GM19397 (cell line): ENCODE measurements at regions not wholly inside any gene's neighbourhood (a gene's known extent, or its start where the extent isn't known, plus 50 kb on each side); places are given as distances from the start of the nearest gene placed in this dataset.
"Not testable (repeated sequence)": the region's sequence is repeated elsewhere in the genome, so short reads cannot be mapped to it uniquely, and the experiment has no call there.

ENCODE experiments used
- ATAC-seq: cut with Tn5 transposase; IDR thresholded peaks from one replicate; pipeline ENCODE4 v1.9.1; 2021; ENCODE audit warnings: mild to moderate bottlenecking, moderate library complexity; ENCODE audit not compliant: unreplicated experiment

GRCh38 chr12:61923152-61923551 is 337.1 kb upstream of the USP15 start:
- no peak for ATAC-seq

- no peak for ATAC-seq
Measured at GRCh38 chr12:61934564-61934963, 325.6 kb upstream of the USP15 start.

- ATAC-seq = no peak
Measured at GRCh38 chr12:61939977-61940376, 320.2 kb upstream of the USP15 start.

- no peak for ATAC-seq
Measured at GRCh38 chr12:61956545-61956944, 303.7 kb upstream of the USP15 start.

DNA sequence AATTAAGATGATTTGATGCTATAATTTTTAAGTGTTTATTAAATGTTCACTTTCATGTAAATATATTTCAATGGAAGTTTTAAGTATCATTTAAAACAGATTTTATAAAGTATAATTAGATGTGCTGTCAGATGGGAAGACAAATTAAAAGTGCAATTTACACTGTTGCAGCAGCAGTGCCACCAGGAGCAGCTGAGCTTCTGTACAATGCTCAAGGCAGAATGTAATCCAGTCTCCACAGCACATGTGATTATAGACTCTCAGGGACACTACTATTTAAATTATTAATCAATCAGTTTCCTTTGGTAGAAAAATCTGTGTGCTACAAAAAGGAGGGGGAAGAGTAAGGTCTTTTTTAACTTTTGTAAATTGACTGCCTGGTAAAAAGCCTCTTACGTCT is 285.7 kb upstream of the USP15 start:
- ATAC-seq = no peak

DNA sequence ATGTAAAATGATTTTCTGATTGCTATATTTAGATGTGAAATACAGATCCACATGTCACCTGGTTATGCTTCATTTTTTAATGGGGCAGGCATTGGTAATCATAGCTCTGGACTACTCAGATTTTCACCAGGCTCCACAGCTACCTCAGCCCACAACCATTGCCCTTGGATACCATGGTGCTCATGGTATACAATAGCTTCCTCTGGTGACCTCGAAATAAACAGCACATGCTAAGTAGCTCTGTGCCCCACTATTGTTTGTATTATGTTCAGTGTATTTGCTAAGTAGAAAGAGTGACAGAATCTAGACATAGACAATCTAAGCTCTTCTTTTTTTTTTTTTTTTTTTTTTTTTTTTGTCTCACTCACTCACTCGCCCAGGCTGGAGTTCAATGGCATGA is 274.4 kb upstream of the USP15 start:
- ATAC-seq = no peak

DNA sequence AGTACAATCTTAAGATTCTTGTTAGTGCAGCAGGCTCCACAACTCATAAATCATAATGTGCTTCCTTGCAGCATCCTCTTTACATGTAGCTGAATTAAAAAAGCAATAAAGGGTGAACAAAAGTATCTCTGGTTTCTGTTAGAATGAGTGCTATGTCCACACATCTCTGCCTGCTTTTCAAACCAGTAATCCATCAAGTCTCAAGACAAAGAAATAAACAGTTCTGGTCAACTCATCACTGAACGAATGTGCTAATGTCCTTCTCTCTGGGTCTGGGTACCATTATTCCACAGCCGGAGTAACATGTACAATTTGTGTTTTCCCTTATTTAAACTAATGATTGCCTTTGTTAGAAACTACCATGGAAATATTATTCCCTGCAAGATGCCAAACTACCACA is 273.0 kb upstream of the USP15 start:
- ATAC-seq = no peak

GRCh38 chr12:61991661-61992060 is 268.5 kb upstream of the USP15 start:
- no peak for ATAC-seq

DNA sequence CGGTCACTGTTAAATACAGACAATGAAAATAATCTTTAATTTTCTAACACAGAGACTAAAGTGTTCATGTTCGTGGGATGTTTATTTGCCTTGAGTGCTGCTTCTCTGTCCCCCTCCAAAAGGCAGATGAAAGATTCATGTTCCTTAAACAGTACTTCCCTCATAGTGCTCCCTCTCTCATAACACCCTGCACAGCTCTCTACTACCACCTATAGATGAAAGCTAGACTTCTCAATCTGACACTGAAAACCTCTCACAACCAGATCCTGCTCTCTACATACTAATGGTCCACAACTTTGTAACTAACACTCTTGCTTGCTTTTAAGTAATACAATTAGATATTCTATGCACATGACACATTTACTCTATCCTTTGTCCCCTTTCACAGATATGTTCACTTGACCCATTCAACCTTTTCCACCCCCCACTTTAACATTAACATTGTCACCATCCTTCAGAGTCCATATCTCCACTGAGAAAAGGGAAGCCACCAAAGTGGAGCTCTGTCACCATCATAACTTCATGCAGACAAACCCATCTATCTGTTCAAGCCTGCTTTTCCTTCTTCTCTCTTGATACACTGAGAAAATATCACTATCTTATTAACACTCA is 266.4 kb upstream of the USP15 start:
- ATAC-seq = no peak

- no peak for ATAC-seq
Measured at GRCh38 chr12:61996717-61997116, 263.5 kb upstream of the USP15 start.

DNA sequence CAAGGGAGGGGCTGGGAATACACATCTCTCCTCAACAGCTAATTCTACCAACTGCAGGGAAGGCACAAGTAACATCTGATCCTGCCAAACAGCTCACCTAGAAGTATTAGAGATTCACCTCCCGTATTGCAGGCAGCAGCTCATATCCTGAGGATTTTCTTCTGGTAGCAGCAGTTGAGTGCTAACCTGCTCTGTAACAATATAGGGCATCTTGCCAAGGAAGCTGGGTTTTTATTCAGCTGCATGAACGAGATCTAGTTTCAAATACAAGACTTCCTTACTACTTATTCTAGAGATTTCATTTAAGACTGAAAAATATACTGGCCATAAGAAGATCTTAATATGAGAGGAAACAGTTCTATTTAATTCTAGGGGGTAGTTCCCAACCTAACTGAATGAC is 261.4 kb upstream of the USP15 start:
- ATAC-seq = no peak

DNA sequence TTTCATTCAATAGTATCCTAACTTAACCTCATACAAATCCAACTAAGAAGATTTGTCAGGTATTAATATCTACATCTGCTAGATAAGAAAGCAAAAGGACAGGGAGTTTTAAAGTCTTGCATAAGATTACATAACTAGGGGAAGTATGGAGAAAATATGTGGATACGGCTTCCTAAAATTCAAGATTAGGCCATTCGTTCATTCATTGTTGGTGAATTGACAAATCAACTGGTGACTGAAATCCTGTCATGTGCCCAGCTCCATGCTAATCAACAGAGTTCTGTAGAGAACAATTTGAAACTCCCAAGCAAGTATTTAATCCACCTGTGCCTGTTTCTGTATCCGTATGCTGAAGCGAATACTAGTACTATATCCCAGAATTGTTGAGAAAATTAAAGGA is 260.9 kb upstream of the USP15 start:
- ATAC-seq = no peak

- no peak for ATAC-seq
Measured at GRCh38 chr12:62001424-62001823, 258.8 kb upstream of the USP15 start.

DNA sequence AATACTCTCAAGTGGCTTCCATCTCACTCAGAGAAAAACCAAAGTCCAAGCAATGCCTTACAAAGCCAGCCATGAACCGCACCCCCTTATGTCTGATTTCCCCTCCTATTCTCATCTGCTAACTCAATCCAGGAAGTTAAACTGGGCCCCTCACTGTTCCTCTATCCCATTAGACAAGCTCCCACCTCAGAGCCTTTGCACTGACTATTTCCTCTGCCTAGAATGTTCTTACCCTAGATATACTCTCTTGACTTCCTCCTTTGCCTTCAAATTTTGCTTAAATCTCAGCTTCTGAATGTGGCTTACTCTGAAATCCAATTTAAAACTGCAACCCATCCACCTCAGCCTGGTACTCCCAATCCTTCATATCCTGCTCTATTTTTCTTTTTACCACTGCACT is 257.0 kb upstream of the USP15 start:
- ATAC-seq = no peak

- no peak for ATAC-seq
Measured at GRCh38 chr12:62003701-62004100, 256.5 kb upstream of the USP15 start.

GRCh38 chr12:62005615-62006014 is 254.6 kb upstream of the USP15 start:
- no peak for ATAC-seq

GRCh38 chr12:62006076-62006732 is 254.0 kb upstream of the USP15 start:
- no peak for ATAC-seq

GRCh38 chr12:62008703-62009102 is 251.5 kb upstream of the USP15 start:
- no peak for ATAC-seq

DNA sequence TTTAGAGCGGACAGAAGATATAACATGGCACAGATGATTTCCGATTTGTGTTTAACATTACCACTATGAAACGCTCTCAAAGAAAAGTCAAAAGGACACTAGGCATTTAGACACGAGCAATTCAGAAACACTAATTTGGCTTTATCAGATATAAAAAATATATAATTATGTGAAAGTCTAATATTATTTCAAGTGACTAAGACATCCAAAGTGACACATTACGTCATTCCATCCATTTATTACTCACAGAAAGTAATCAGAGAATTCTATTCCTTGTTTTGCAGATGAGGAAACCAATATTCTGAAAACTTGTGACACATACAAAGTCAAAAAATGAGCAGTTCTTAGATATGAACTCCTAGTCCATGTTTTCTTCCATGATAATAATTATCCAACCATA is 250.8 kb upstream of the USP15 start:
- no peak for ATAC-seq

DNA sequence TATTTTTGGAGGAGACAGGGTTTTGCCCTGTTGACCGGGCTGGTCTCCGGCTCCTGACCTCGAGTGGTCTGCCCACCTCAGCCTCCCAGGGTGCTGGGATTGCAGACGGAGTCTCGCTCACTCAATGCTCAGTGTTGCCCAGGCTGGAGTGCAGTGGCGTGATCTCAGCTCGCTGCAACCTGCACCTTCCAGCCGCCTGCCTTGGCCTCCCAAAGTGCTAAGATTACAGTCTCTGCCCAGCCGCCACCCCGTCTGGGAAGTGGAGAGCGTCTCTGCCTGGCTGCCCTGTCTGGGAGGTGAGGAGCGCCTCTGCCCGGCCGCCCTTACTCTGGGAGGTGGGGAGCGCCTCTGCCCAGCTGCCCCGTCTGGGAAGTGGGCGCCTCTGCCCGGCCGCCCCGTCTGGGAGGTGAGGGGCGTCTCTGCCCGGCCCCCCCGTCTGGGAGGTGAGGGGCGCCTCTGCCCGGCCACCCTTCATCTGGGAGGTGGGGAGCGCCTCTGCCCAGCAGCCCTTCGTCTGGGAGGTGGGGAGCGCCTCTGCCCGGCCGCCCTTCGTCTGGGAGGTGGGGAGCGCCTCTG is 249.8 kb upstream of the USP15 start:
- not testable (repeated sequence) for ATAC-seq

DNA sequence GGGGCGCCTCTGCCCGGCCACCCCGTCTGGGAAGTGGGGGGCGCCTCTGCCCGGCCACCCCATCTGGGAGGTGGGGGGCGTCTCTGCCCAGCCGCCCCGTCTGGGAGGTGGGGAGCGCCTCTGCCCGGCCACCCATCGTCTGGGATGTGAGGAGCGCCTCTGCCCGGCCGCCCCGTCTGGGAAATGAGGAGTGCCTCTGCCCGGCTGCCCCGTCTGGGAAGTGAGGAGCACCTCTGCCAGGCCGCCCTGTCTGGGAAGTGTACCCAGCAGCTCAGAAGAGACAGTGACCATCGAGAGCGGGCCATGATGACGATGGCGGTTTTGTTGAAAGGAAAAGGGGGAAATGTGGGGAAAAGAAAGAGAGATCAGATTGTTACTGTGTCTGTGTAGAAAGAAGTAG is 249.2 kb upstream of the USP15 start:
- ATAC-seq = not testable (repeated sequence)

DNA sequence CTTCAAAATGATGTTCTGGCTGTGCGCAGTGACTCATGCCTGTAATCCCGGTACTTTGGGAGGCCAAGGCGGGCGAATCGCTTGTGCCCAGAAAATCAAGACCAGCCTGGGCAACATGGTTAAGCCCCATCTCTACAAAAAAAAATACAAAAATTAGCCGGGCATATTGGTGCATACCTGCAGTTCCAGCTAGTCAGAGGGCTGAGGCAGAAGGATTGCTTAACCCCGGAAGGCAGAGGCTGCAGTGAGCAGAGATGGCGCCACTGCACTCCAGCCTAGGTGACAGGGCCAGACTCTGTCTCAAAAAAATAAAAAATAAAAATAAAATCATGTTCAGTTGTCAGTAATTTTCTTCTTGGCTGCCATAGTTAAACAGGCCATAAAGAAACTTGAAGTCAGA is 245.9 kb upstream of the USP15 start:
- no peak for ATAC-seq

GRCh38 chr12:62016021-62016420 is 244.2 kb upstream of the USP15 start:
- ATAC-seq = no peak
